Endothelial cell (in vitro differentiated cells): ENCODE measurements at regions not wholly inside any gene's neighbourhood (a gene's known extent, or its start where the extent isn't known, plus 50 kb on each side); places are given as distances from the start of the nearest gene placed in this dataset.

ENCODE experiments used
- DNase-seq: peaks from one replicate; pipeline ENCODE4 v3.0.0; 2021; ENCODE audit warnings: low spot score
- H3K27ac Mint-ChIP-seq: one replicate; pipeline ENCODE4 v1.8.0; 2021; ENCODE audit warnings: mixed read lengths, inconsistent platforms; ENCODE audit not compliant: unreplicated experiment
- H3K27me3 Mint-ChIP-seq: one replicate; pipeline ENCODE4 v1.8.0; 2021; ENCODE audit warnings: mild to moderate bottlenecking, moderate library complexity, mixed read lengths, inconsistent platforms; ENCODE audit not compliant: unreplicated experiment
- H3K36me3 Mint-ChIP-seq: one replicate; pipeline ENCODE4 v1.8.0; 2021; ENCODE audit warnings: mild to moderate bottlenecking, low read depth, mixed read lengths, inconsistent platforms; ENCODE audit not compliant: unreplicated experiment
- H3K4me1 Mint-ChIP-seq: one replicate; pipeline ENCODE4 v1.8.0; 2021; ENCODE audit warnings: mild to moderate bottlenecking, mixed read lengths, inconsistent platforms; ENCODE audit not compliant: unreplicated experiment
- H3K4me3 Mint-ChIP-seq: one replicate; pipeline ENCODE4 v1.8.0; 2021; ENCODE audit warnings: mild to moderate bottlenecking, mixed read lengths, inconsistent platforms; ENCODE audit not compliant: unreplicated experiment
- H3K9me3 Mint-ChIP-seq: one replicate; pipeline ENCODE4 v1.8.0; 2021; ENCODE audit warnings: mixed read lengths, inconsistent platforms; ENCODE audit not compliant: unreplicated experiment
- TF ChIP-seq, protein P1 (sequence below): fragments of 200-600 bp; sonication (generic); IDR thresholded peaks from one replicate; pipeline ENCODE4 v1.5.0; 2021; ENCODE audit warnings: antibody characterized with exemption; ENCODE audit not compliant: unreplicated experiment

DNA sequence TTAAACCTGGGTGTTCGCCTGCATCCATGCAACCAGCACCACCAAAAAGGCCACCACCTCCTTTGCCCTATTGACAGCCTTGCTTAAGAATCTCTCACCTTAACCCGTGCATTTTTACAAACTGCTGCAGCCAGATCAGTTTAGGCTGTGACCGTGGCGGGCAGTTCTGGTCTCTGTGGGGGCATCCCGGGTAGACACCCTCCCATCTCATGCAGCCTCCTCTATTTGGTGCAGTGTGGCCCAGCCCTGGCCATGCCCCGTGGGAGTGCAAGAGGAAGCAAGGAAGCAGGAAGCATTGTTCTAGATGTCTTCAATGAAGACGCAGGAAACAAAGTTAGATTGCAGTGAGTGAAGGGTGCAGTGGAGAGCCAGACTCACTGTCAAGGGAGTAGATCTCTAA is 108.8 kb upstream of the MVB12B start:
- H3K36me3 Mint-ChIP-seq: peaks cover 12% of the 10 kb centered on the region
- no peak overlapping the region for H3K27ac Mint-ChIP-seq
- no peak for DNase-seq
- H3K27me3 Mint-ChIP-seq: peaks cover 7% of the 10 kb centered on the region
- TF ChIP-seq, protein P1, sequence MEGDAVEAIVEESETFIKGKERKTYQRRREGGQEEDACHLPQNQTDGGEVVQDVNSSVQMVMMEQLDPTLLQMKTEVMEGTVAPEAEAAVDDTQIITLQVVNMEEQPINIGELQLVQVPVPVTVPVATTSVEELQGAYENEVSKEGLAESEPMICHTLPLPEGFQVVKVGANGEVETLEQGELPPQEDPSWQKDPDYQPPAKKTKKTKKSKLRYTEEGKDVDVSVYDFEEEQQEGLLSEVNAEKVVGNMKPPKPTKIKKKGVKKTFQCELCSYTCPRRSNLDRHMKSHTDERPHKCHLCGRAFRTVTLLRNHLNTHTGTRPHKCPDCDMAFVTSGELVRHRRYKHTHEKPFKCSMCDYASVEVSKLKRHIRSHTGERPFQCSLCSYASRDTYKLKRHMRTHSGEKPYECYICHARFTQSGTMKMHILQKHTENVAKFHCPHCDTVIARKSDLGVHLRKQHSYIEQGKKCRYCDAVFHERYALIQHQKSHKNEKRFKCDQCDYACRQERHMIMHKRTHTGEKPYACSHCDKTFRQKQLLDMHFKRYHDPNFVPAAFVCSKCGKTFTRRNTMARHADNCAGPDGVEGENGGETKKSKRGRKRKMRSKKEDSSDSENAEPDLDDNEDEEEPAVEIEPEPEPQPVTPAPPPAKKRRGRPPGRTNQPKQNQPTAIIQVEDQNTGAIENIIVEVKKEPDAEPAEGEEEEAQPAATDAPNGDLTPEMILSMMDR: no peak
- H3K9me3 Mint-ChIP-seq: peaks cover 6% of the 10 kb centered on the region
- H3K4me3 Mint-ChIP-seq: no peak overlapping the region
- peaks cover 19% of the 10 kb centered on the region for H3K4me1 Mint-ChIP-seq

DNA sequence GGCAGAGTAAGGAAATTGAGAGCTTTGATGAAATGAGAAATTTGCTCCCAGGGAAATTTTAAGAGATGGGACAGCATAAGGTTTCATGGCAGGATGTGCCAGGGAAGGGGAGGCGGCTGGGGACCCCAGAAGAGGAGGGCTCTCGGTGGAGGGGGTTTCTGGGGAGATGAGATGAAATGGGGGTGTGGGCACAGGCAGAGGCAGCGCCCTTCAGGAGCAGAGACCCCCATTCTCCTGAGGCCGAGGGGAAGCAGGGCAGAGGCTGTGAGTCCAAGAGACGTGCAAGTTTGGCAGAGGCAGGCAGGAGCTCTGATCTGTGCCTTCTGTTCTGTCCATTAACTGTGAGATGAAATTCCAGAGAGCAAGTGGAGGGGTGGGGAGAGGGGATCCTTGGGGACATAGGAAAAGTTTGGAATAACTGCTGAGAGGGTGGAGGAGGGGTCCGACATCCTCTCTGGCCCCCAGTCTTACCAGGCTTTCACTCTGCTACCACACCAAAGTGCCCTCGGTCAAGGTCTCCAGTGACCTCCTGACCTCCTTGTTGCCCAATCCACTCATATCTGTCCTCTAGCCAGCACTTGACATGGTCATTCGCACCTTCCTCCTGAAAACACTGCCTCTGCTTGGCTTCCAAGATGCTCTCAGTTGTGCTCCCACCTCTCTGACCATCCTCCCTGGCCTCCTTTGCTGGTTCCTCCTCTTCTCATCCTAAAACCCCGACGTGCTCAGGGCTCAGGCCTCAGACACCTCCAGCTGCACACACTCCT is 108.1 kb upstream of the MVB12B start:
- H3K4me1 Mint-ChIP-seq: peaks cover 19% of the 10 kb centered on the region
- peaks cover 6% of the 10 kb centered on the region for H3K9me3 Mint-ChIP-seq
- no peak for DNase-seq
- TF ChIP-seq, protein P1: no peak
- H3K4me3 Mint-ChIP-seq: no peak overlapping the region
- no peak overlapping the region for H3K27ac Mint-ChIP-seq
- H3K27me3 Mint-ChIP-seq: peaks cover 7% of the 10 kb centered on the region
- peaks cover 12% of the 10 kb centered on the region for H3K36me3 Mint-ChIP-seq

DNA sequence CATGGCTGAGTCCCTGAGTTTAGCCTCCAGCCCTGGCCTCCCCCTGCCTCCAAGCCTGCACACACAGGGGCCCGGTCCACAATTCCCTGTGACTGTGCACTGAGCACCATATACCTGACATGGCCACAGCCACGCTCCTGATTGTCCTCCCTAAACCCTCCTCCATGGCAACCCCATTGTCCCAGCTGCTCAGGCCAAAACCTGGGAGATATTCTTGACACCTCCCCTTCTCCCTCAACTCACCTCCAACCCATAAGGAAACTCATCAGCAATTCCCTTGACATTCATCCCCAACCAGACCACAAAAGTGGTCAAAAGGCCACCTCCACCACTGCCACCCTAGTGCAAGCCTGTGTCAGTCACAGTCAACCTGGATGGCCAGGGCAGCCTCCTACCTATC is 107.5 kb upstream of the MVB12B start:
- H3K27ac Mint-ChIP-seq: no peak overlapping the region
- no peak for DNase-seq
- H3K4me3 Mint-ChIP-seq: no peak overlapping the region
- TF ChIP-seq, protein P1: no peak
- H3K9me3 Mint-ChIP-seq: peaks cover 6% of the 10 kb centered on the region
- peaks cover 7% of the 10 kb centered on the region for H3K27me3 Mint-ChIP-seq
- H3K36me3 Mint-ChIP-seq: peaks cover 12% of the 10 kb centered on the region
- H3K4me1 Mint-ChIP-seq: peaks cover 19% of the 10 kb centered on the region

DNA sequence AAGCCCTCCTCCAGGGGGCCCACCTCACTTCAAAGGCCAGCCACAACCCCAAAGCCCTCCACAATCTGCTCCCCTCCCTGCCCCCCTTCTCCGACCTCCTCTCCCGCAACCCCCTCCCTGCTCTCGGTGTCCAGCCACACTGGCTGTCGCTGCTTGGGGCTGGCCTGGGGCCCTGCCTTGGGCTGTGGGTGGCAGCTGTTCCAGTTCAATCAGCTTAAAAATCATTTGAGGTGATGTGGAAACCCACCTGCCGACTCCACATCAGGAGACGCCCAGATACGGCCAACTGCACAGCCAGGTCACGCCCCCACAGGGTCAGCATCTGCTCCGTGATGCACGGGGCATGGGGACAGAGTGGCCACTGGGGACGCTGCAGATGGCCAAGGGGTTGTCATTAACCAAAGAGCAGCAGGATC is 107.0 kb upstream of the MVB12B start:
- Mint-ChIP-seq H3K9me3 (peaks cover 6% of the 10 kb centered on the region), H3K27ac (no peak overlapping the region), H3K27me3 (peaks cover 7% of the 10 kb centered on the region), H3K4me1 (peaks cover 19% of the 10 kb centered on the region), H3K36me3 (peaks cover 10% of the 10 kb centered on the region), H3K4me3 (no peak overlapping the region)
- DNase-seq: no peak
- TF ChIP-seq, protein P1: no peak

DNA sequence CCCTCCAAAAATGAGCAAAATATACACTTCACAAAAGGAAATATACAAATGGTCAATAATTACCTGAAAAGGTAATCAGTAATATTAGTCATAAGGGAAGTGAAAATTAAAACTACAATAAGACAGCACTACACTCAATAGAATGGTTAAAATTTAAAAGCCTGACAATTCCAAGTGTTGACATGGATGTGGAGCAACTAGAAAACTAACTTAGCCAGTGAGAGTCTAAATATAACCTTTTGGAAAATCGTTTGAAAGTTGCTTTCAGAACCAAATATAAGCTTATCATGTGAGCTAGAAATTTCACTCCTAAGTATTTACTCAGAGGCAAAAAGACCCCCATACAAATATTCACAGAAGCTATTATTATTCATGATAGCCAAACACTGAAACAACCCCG is 105.1 kb upstream of the MVB12B start:
- no peaks in the 10 kb centered on the region for H3K36me3 Mint-ChIP-seq
- peaks cover 5% of the 10 kb centered on the region for H3K27me3 Mint-ChIP-seq
- H3K4me3 Mint-ChIP-seq: no peak overlapping the region
- no peaks in the 10 kb centered on the region for H3K9me3 Mint-ChIP-seq
- no peak for DNase-seq
- TF ChIP-seq, protein P1: no peak
- peaks cover 19% of the 10 kb centered on the region for H3K4me1 Mint-ChIP-seq
- no peak overlapping the region for H3K27ac Mint-ChIP-seq
